SH-SY5Y (cell line): ENCODE measurements at regions not wholly inside any gene's neighbourhood (a gene's known extent, or its start where the extent isn't known, plus 50 kb on each side); places are given as distances from the start of the nearest gene placed in this dataset.

Source experiments
- GATA2 ChIP-seq: IDR thresholded peaks from 2 replicates; pipeline ENCODE4 v1.6.1; 2011; ENCODE audit warnings: mild to moderate bottlenecking, low read depth, low read length
- GATA3 ChIP-seq: IDR thresholded peaks from 2 replicates; pipeline ENCODE4 v1.6.1; 2011; ENCODE audit warnings: low read depth, mild to moderate bottlenecking, low read length, moderate library complexity

DNA sequence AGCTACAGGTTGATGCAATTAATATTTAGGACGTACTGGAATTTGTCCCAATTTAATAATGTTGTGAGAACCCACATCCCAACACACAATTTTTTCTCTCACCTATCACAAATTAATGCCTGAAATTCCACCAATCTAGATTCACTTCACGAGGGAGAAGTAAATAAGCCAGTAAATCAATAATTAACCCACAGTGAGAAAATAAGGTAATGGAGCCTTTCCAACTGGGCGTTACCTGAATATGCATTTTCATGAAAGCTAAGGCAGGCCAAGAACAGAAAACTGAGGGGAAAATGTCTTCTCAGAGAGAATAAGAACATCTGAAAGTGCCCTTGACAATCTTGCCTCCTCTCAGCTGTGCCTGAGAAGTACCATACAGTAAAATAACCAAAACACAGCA, 240.8 kb upstream of the NR5A2 start:
- no peak for TF ChIP-seq GATA3
- no peak for TF ChIP-seq GATA2
